ENCODE measurements at regions not wholly inside any gene's neighbourhood (a gene's known extent, or its start where the extent isn't known, plus 50 kb on each side); places are given as distances from the start of the nearest gene placed in this dataset.

DNA sequence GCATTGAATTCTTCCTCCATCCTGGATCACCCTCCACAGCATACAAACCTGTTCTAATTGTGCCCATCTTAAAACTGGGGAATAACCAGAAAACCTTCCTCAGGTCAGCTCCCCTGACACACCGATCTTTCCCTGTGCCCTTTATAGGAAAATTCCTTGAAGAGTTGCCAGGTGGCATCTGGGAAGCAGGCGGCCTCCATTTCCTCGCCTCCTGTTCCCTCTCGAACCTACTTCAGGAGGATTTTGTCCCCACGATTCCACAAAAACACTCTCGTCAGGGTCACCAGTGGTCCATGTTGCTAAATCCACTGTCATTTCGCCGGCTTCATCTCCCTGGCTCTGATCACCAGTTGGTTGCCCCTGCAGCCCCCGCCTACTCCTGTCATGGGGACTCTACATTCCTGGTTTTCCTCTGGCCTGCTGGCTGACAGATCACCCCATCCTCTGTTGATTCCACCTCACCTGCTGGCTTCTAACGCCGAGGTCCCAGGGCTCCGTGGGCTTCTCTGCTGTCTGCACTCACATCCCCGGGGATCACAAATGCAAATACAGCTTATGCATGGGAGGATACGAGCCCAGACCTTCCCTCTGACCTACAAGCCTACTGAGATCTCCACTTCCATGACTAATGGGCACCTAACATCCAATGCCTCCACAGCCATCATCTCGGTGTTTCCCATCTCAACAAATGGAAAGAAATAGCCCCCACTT is 92.5 kb upstream of the PRDM11 start:
- Histone ChIP-seq H2AFZ (ENCODE audit: insufficient read depth, low read depth, low read length, poor library complexity, severe bottlenecking) (no peak overlapping the region), H4K20me1 (ENCODE audit: control insufficient read depth, insufficient read depth, low read length, poor library complexity, severe bottlenecking) (no peaks in the 10 kb centered on the region), H3K27me3 (replicated peaks in 1 of 4; ENCODE audit: control extremely low read depth in 1 of 4, control insufficient read depth in 3 of 4, insufficient read depth in 4 of 4, low read length in 3 of 4) (peaks cover 0 to 5% (median 2%) of the 10 kb centered on the region in 4 experiments), H3K79me2 (ENCODE audit: control insufficient read depth, insufficient read depth, low read length) (no peaks in the 10 kb centered on the region), H3K27ac (ENCODE audit: low read length in 2 of 2) (no peak overlapping the region), H3K9ac (ENCODE audit: low read length) (no peak overlapping the region), H3K4me2 (replicated peaks; ENCODE audit: low read depth, low read length, poor library complexity, severe bottlenecking) (peak overlapping the region; percentile 30), H3K4me3 (ENCODE audit: control extremely low read depth in 1 of 5, extremely low read depth in 1 of 5, insufficient read depth in 1 of 5, low read depth in 2 of 5, low read length in 4 of 5) (no peak overlapping the region), H3K36me3 (replicated peaks in 1 of 2; ENCODE audit: control extremely low read depth in 1 of 2, control insufficient read depth in 1 of 2, extremely low read depth in 1 of 2, insufficient read depth in 2 of 2, low read length in 1 of 2) (no peaks in the 10 kb centered on the region), H3K9me3 (ENCODE audit: control extremely low read depth in 1 of 3, control insufficient read depth in 2 of 3, insufficient read depth in 1 of 3, low read length in 2 of 3) (peaks cover 0 to 7% (median 0%) of the 10 kb centered on the region in 3 donors), H3K4me1 (ENCODE audit: control insufficient read depth in 2 of 2, insufficient read depth in 2 of 2, low read length in 2 of 2) (peaks cover 8 to 9% of the 10 kb centered on the region in 2 donors)
- CTCF ChIA-PET: no interaction called here
- Mint-ChIP-seq H3K4me1 (peaks cover 15% of the 10 kb centered on the region), H3K9me3 (ENCODE audit: insufficient read depth) (peaks cover 3% of the 10 kb centered on the region), H3K27me3 (peaks cover 16% of the 10 kb centered on the region), H3K4me3 (peak overlapping the region; percentile 18), H3K27ac (no peak overlapping the region)
- POLR2A ChIA-PET: no interaction called here
- 62% methylated on average over 15 of the region's 15 CpGs for WGBS (ENCODE audit: insufficient coverage)
- DNase-seq (no peak), ATAC-seq (ENCODE audit: low read depth) (peak; percentile 70)
- intact Hi-C loops (cut with micrococcal nuclease): no loop called here
- TF ChIP-seq EZH2 (IDR thresholded peaks at IDR 0.05; ENCODE audit: borderline replicate concordance, insufficient read depth, low read depth, low read length, poor library complexity, severe bottlenecking) (no peak), CTCF (IDR thresholded peaks at IDR 0.05) (no peak)

DNA sequence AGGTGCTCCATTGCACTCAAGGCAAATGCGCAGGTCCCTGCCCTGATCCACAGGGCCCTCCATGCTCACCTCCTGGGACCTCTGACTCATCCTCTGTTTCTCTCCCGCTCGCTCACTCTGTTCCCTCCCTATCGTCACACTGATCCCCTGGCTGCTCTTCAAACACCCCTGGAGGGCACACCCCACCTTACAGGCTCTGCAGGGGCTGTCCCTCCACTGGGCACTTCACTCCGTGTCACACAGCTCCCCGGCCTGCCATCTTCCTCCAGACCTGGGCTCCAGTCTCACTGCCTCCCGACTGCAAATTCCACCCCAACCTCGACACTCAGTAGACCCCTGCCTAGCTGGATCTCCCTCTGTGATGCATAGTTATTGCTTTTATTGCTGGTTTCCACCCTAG is 91.5 kb upstream of the PRDM11 start:
- ATAC-seq (ENCODE audit: low read depth) (no peak), DNase-seq (no peak)
- H3K9me3 ChIP-seq (ENCODE audit: control extremely low read depth in 1 of 3, control insufficient read depth in 2 of 3, insufficient read depth in 1 of 3, low read length in 2 of 3): peaks cover 0 to 4% (median 0%) of the 10 kb centered on the region in 3 donors
- CTCF ChIA-PET: no interaction called here
- POLR2A ChIA-PET: no interaction called here
- H4K20me1 ChIP-seq (ENCODE audit: control insufficient read depth, insufficient read depth, low read length, poor library complexity, severe bottlenecking): no peaks in the 10 kb centered on the region
- 88% methylated on average over 7 of the region's 8 CpGs for WGBS (ENCODE audit: insufficient coverage)
- peaks cover 3% of the 10 kb centered on the region for H3K9me3 Mint-ChIP-seq (ENCODE audit: insufficient read depth)
- H3K4me1 Mint-ChIP-seq: peaks cover 15% of the 10 kb centered on the region
- no peak overlapping the region for H3K4me3 ChIP-seq (ENCODE audit: control extremely low read depth in 1 of 5, extremely low read depth in 1 of 5, insufficient read depth in 1 of 5, low read depth in 2 of 5, low read length in 4 of 5)
- no peak overlapping the region for H3K4me2 ChIP-seq (replicated peaks; ENCODE audit: low read depth, low read length, poor library complexity, severe bottlenecking)
- H3K9ac ChIP-seq (ENCODE audit: low read length): no peak overlapping the region
- H2AFZ ChIP-seq (ENCODE audit: insufficient read depth, low read depth, low read length, poor library complexity, severe bottlenecking): no peak overlapping the region
- peaks cover 8 to 9% of the 10 kb centered on the region in 2 donors for H3K4me1 ChIP-seq (ENCODE audit: control insufficient read depth in 2 of 2, insufficient read depth in 2 of 2, low read length in 2 of 2)
- H3K4me3 Mint-ChIP-seq: no peak overlapping the region
- no peaks in the 10 kb centered on the region for H3K79me2 ChIP-seq (ENCODE audit: control insufficient read depth, insufficient read depth, low read length)
- peak overlapping the region; percentile 5 for H3K27ac Mint-ChIP-seq
- intact Hi-C loops (cut with micrococcal nuclease): loop anchor here (5.0 kb wide), 1 partner anchor 318 kb away; no protein-coding TSS in a partner anchor
- TF ChIP-seq CTCF (IDR thresholded peaks at IDR 0.05) (no peak), EZH2 (IDR thresholded peaks at IDR 0.05; ENCODE audit: borderline replicate concordance, insufficient read depth, low read depth, low read length, poor library complexity, severe bottlenecking) (no peak)
- H3K27ac ChIP-seq (ENCODE audit: low read length in 2 of 2): no peak overlapping the region
- H3K27me3 Mint-ChIP-seq: peaks cover 16% of the 10 kb centered on the region
- H3K27me3 ChIP-seq (replicated peaks in 1 of 4; ENCODE audit: control extremely low read depth in 1 of 4, control insufficient read depth in 3 of 4, insufficient read depth in 4 of 4, low read length in 3 of 4): peaks cover 0 to 5% (median 2%) of the 10 kb centered on the region in 4 experiments
- no peaks in the 10 kb centered on the region for H3K36me3 ChIP-seq (replicated peaks in 1 of 2; ENCODE audit: control extremely low read depth in 1 of 2, control insufficient read depth in 1 of 2, extremely low read depth in 1 of 2, insufficient read depth in 2 of 2, low read length in 1 of 2)
